ENCODE measurements at regions not wholly inside any gene's neighbourhood (a gene's known extent, or its start where the extent isn't known, plus 50 kb on each side); places are given as distances from the start of the nearest gene placed in this dataset.

DNA sequence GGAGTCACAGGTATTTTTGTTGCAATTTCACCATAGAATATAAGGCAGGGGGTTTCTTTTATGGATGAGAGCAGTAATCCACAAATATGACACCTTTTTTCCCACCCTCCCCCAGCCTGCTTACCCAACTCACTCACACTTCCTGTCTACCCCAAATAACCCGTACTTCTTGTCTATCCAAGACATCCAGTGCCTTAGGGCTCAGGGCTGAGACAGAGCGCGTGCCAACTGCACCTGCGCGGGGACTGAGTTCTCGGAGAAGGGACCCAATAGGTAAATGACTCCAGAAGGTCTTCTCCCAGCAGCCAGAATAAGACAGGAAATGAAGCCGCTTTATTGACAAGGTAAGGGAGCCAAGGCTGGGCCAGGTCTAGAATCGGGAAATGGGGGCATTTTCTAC is 369.1 kb downstream of the SIPA1L2 start:
- Histone ChIP-seq H3K4me3 (ENCODE audit: low read depth, low read length) (no peak overlapping the region), H3K36me3 (ENCODE audit: control insufficient read depth, insufficient read depth, low read length) (no peaks in the 10 kb centered on the region), H3K27me3 (ENCODE audit: control insufficient read depth, insufficient read depth, low read length) (no peaks in the 10 kb centered on the region)
- peak; percentile 46 for DNase-seq (ENCODE audit: low read depth)
- no peak for FAIRE-seq
- TF ChIP-seq, protein P1, sequence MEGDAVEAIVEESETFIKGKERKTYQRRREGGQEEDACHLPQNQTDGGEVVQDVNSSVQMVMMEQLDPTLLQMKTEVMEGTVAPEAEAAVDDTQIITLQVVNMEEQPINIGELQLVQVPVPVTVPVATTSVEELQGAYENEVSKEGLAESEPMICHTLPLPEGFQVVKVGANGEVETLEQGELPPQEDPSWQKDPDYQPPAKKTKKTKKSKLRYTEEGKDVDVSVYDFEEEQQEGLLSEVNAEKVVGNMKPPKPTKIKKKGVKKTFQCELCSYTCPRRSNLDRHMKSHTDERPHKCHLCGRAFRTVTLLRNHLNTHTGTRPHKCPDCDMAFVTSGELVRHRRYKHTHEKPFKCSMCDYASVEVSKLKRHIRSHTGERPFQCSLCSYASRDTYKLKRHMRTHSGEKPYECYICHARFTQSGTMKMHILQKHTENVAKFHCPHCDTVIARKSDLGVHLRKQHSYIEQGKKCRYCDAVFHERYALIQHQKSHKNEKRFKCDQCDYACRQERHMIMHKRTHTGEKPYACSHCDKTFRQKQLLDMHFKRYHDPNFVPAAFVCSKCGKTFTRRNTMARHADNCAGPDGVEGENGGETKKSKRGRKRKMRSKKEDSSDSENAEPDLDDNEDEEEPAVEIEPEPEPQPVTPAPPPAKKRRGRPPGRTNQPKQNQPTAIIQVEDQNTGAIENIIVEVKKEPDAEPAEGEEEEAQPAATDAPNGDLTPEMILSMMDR (IDR thresholded peaks at IDR 0.05; ENCODE audit: insufficient read depth, low read length, severe bottlenecking) = no peak

DNA sequence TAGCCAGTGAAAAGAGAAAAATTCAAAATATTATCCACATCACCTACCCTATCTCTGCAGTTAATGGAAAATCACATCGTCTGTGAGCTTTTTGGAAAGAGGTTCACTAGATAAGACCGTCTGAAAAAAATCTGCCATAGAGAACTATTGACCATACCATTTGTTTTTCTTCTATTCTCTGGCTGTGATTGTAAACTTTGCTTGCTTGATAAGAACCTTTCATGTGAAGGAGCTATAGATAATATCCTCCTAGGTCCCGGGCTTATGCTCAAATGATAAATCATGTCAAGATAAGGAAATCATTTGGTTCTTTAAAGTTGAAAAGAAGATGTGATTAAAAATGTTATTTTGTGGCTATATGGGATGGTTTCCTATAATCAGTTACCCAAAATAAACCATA is 369.9 kb downstream of the SIPA1L2 start:
- TF ChIP-seq, protein P1 (IDR thresholded peaks at IDR 0.05; ENCODE audit: insufficient read depth, low read length, severe bottlenecking) = no peak
- Histone ChIP-seq H3K4me3 (ENCODE audit: low read depth, low read length) (no peak overlapping the region), H3K36me3 (ENCODE audit: control insufficient read depth, insufficient read depth, low read length) (no peaks in the 10 kb centered on the region), H3K27me3 (ENCODE audit: control insufficient read depth, insufficient read depth, low read length) (no peaks in the 10 kb centered on the region)
- DNase-seq (ENCODE audit: low read depth) = no peak
- FAIRE-seq = no peak

DNA sequence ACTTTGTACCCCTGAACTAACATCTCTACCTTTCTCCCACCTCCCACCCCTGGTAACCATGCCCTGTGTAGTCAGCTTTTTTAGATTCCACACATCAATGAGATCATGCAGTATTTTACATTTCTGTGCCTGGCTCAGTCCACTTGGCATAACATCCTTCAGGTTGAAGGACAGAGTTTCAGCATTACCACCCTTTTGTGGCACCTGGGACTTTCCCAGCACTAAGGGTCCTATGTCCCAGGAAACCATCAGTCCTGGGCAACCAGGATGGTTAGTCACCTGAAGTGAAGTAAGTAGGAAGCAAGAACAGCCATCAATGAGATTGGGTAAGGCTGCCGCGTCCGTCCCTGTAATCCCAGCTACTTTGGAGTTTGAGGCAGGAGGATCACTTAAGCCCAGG is 370.6 kb downstream of the SIPA1L2 start:
- FAIRE-seq (no peak), DNase-seq (ENCODE audit: low read depth) (no peak)
- TF ChIP-seq, protein P1 (IDR thresholded peaks at IDR 0.05; ENCODE audit: insufficient read depth, low read length, severe bottlenecking) = no peak
- Histone ChIP-seq H3K27me3 (ENCODE audit: control insufficient read depth, insufficient read depth, low read length) (no peaks in the 10 kb centered on the region), H3K4me3 (ENCODE audit: low read depth, low read length) (no peak overlapping the region), H3K36me3 (ENCODE audit: control insufficient read depth, insufficient read depth, low read length) (no peaks in the 10 kb centered on the region)

DNA sequence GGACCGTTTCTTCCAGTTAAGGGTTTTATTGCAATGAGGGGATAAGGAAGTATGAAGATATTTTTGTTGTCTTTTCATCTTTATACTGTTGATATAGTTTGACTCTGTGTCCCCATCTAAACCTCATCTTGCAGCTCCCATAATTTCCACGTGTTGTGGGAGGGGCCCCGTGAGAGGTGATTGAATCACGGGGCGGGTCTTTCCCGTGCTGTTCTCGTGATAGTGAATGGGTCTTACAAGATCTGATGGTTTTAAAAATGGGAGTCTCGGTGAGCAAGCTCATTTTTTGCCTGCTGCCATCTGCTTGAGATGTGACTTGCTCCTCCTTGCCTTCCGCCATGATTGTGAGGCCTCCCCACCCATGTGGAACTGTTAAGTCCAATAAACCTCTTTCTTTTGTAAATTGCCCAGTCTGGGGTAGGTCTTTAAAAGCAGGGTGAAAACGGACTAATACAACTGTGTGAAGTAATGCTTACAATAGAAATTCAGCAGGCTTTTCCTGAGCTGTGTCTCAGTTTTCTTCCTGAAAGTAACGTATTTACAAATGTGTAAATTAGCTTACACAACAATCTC is 377.3 kb downstream of the SIPA1L2 start:
- FAIRE-seq (no peak), DNase-seq (ENCODE audit: low read depth) (no peak)
- Histone ChIP-seq H3K36me3 (ENCODE audit: control insufficient read depth, insufficient read depth, low read length) (no peaks in the 10 kb centered on the region), H3K27me3 (ENCODE audit: control insufficient read depth, insufficient read depth, low read length) (no peaks in the 10 kb centered on the region), H3K4me3 (ENCODE audit: low read depth, low read length) (no peak overlapping the region)
- TF ChIP-seq, protein P1 (IDR thresholded peaks at IDR 0.05; ENCODE audit: insufficient read depth, low read length, severe bottlenecking) = no peak

DNA sequence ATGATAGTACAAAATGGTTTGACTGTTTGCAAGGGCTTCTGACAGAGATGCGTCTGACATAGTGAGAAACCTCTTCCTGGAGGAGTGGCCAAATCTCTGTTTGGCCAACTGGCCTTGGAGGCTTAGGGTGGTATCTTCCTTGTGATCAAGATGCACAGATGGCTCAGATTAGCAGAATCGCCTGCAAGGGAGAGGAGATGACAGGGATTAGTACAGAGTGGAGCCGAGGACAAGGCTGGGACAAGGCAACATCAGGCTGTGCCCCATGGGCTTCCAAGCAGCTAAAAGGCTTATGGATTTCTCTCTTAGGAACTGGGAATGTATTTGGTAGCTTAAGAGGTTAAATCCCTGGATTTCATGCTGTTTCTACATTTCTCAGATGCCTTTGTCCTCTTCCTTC is 379.1 kb downstream of the SIPA1L2 start:
- Histone ChIP-seq H3K27me3 (ENCODE audit: control insufficient read depth, insufficient read depth, low read length) (peaks cover under 1% of the 10 kb centered on the region), H3K36me3 (ENCODE audit: control insufficient read depth, insufficient read depth, low read length) (no peaks in the 10 kb centered on the region), H3K4me3 (ENCODE audit: low read depth, low read length) (no peak overlapping the region)
- TF ChIP-seq, protein P1 (IDR thresholded peaks at IDR 0.05; ENCODE audit: insufficient read depth, low read length, severe bottlenecking) = no peak
- no peak for FAIRE-seq
- no peak for DNase-seq (ENCODE audit: low read depth)
